ENCODE measurements at regions not wholly inside any gene's neighbourhood (a gene's known extent, or its start where the extent isn't known, plus 50 kb on each side); places are given as distances from the start of the nearest gene placed in this dataset.

- DNase-seq: no peak
Observed at GRCh38 chr11:95577716-95578460, 211.7 kb downstream of the FAM76B start.

- no peak for DNase-seq
Observed at GRCh38 chr11:95576146-95576845, 213.3 kb downstream of the FAM76B start.

GRCh38 chr11:95575517-95575916 is 214.1 kb downstream of the FAM76B start:
- DNase-seq: no peak

GRCh38 chr11:95571718-95572260 is 217.8 kb downstream of the FAM76B start:
- DNase-seq: no peak

- no peak for DNase-seq
Observed at GRCh38 chr11:95570845-95571244, 218.7 kb downstream of the FAM76B start.

GRCh38 chr11:95569207-95569606 is 220.4 kb downstream of the FAM76B start:
- no peak for DNase-seq

GRCh38 chr11:95568281-95568680 is 221.3 kb downstream of the FAM76B start:
- no peak for DNase-seq

GRCh38 chr11:95567685-95568084 is 221.9 kb downstream of the FAM76B start:
- DNase-seq: no peak

- DNase-seq: no peak
Observed at GRCh38 chr11:95566211-95566610, 223.4 kb downstream of the FAM76B start.

- DNase-seq: no peak
Observed at GRCh38 chr11:95565724-95566141, 223.8 kb downstream of the FAM76B start.

- no peak for DNase-seq
Observed at GRCh38 chr11:95563859-95564258, 225.7 kb downstream of the FAM76B start.

- DNase-seq: no peak
Observed at GRCh38 chr11:95563173-95563572, 226.4 kb downstream of the FAM76B start.

- DNase-seq: no peak
Observed at GRCh38 chr11:95562196-95562921, 227.2 kb downstream of the FAM76B start.

- no peak for DNase-seq
Observed at GRCh38 chr11:95559899-95560298, 229.7 kb downstream of the FAM76B start.

- no peak for DNase-seq
Observed at GRCh38 chr11:95557376-95557775, 232.2 kb downstream of the FAM76B start.

- peak; percentile 47 for DNase-seq
Observed at GRCh38 chr11:95556342-95557163, 233.0 kb downstream of the FAM76B start.

- no peak for DNase-seq
Observed at GRCh38 chr11:95556011-95556341, 233.6 kb downstream of the FAM76B start.

GRCh38 chr11:95554911-95555310 is 234.7 kb downstream of the FAM76B start:
- DNase-seq: no peak

- no peak for DNase-seq
Observed at GRCh38 chr11:95549301-95549700, 240.3 kb downstream of the FAM76B start.

- DNase-seq: no peak
Observed at GRCh38 chr11:95548416-95548815, 241.2 kb downstream of the FAM76B start.

- no peak for DNase-seq
Observed at GRCh38 chr11:95547976-95548375, 241.6 kb downstream of the FAM76B start.

GRCh38 chr11:95547186-95547585 is 242.4 kb downstream of the FAM76B start:
- no peak for DNase-seq

Data from stimulated activated CD4-positive, alpha-beta T cell treated with anti-CD3 and anti-CD28 coated beads, Interleukin-15, amount 100 ng/mL, for 24 hours (primary cell).